ENCODE measurements at regions not wholly inside any gene's neighbourhood (a gene's known extent, or its start where the extent isn't known, plus 50 kb on each side); places are given as distances from the start of the nearest gene placed in this dataset.

DNA sequence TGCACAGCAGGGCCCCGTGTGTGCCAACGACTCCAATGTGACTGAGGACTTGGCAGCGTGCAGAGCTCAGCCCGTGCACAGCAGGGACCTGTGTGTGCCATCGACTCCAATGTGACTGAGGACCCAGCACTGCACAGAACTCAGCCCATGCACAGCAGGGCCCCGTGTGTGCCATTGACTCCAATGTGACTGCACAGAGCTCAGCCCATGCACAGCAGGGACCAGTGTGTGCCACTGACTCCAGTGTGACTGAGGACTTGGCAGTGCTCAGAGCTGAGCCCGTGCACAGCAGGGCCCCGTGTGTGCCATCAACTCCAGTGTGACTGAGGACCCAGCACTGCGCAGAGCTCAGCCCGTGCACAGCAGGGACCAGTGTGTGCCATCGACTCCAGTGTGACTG, 347.8 kb upstream of the B3GAT1 start:
- DNase-seq = no peak

DNA sequence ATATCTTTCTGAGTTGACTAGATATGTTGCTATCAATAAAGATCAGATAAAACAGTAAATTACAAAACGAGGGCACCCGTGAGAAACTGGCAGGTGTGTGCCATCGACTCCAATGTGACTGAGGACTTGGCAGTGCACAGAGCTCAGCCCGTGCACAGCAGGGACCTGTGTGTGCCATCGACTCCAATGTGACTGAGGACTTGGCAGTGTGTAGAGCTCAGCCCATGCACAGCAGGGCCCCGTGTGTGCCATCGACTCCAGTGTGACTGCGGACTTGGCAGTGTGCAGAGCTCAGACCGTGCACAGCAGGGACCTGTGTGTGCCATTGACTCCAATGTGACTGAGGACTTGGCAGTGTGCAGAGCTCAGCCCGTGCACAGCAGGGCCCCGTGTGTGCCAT, 347.2 kb upstream of the B3GAT1 start:
- no peak for DNase-seq

DNA sequence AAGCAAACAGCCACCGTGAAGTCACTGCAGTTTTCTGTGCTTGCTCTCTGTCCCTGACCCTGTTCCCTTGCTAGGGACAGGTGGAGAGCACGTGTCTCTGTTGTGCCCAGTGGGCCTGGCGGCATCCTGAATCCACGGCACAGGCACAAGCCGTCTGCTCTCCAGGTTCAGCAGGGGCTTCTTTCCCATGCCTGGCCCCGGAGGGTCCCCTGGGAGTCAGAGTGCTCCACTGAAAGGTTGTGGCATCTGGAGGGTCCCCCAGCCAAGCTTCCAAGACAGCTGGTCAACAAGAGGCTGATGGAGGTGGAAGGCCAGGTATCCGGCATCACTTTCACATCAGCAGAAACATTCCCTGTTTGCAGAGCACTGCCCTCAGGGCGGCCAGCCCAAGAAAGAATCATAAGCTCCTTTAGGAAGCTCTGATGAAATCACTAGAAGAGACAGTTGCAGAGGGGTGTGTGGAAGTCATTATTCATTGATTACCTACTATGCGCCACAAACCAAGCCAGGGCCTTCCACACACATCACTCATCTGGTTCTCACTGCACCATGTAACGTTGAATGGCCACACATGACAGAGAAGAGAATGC, 346.4 kb upstream of the B3GAT1 start:
- no peak for DNase-seq

DNA sequence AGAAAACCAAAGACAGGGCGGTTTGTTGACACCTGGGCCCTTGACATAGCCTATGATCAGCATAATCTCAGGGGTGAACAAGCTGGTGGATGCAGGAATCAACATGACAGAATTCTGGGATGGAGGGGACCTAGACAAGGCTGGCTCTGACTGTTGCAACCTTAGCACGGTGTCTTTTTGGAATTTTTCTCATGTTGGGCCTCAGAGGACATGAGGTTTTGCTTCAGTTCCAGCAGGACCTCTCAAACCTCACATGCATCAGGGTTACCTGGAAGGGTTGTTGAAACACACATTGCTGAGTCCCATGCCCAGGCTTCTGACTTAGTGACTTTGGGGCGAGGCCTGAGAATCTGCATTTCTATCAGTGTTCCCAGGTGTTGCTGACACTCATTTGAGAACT, 345.6 kb upstream of the B3GAT1 start:
- no peak for DNase-seq

DNA sequence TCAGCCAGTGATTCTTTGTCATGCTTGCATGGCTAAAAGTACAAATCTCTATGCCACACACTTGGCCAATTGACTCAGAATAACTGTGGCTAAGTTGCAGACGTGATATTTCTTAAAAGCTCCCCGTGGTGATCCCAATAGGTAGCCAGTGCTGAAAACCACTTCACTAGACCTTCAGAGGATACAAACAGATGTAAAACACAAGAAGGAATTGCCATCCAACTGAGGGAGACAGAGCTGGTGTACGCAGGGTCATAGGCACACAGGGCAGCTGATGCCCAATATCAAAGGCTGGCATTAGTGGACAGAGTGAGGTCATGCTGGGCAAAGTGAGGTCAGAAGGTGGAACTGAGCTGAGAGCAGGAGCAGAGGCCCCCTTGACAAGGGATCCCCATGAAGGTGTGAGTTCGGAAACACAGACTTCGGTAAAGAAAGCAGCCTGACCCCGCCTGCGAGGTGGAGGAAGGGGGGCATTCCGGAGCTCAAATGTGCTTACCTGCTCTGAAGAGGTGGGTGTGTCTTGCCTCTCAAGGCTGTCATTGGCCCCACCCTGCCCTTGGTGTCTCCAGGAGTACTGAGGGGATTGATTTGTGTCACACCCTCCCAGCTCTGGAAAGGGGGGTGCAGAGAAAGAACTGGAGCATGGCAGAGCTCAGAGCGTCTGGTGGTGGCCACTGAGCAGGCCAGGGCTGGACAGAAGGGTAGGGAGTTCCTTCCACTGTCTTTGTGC, 344.9 kb upstream of the B3GAT1 start:
- no peak for DNase-seq

DNA sequence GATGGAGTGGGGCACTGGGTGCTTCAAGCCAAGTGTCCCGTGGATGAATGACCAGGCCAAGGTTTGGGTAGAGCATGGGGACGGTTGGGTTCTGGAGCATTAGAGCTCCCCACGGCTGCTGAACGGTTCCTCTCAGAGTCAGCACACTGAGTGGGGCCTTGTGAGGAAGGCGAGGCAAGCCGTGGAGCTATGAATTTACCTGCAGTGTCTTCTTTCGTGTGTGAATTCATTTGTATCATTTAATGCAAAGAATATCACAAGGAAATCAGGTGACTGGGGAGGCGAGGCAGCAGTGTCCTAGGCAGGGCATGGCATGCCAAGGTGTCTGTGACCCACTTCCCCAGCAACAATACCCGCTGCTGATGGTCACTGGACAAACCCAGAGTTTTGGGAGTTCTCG, 343.5 kb upstream of the B3GAT1 start:
- no peak for DNase-seq

DNA sequence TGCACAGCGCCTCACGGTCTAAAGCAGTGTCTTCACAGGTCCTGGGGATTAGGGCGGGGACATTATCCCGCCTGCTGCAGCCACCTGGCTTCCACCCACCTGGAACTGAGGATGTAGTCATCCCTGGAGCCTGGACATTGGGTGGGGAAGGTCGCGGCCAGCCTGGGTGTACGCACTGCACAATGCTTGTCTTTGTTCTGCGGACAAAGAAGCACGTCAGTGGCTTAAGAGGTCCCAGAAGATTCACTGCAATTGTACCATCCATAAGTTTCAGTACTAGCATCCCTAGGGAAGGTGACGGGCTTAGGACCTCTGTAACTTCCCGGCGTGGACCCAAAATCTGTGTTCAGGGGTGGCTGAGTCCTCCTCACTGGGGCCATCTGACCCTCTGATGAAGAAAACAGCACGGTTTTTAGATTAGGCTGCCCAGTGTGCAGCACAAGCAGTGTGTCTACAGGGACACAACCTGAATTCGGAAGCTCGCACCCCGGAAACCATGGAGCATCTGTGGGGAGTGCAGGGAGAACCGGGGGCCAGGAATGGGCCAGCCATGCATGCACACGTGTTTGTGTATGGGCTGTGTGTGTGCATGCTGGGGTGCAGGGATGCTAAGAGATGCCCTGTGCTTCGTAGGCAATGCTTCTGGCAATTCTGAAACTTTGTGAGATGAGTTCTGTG, 342.6 kb upstream of the B3GAT1 start:
- no peak for DNase-seq

DNA sequence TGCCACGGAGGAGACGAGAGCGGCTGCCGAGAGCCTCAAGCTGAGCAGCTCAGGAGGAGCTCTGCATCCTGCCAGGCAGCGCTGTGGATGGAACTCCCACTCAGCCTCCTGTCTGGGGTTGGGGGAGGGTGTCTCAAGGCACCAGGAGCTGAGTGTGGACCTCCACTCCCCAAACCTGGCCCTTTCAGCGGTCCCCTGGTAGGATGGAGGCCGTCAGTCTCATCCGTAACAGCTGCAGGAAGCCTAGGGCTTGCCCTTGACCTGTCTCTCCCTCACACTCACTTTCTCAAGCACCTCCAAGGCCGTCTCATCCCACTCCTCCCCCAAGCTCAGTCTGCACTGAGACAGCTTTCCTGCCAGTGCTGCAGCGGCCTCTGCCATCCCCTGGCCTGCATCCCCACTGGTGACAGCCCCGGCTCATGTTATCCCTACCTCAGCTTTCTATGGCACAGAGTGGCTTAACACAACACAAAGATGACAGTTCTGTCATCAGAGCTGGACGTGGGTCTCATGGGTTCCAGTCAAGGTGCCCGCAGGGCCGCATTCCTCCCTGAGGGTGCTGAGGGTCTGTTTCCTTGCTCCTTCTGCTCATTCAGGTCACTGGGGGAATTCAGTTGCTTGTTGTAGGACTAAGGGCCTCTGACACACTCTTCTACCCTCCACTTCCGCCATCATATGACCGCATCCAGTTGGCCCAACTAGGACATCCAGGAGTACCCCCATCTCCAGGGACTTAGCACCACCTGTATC, 341.9 kb upstream of the B3GAT1 start:
- no peak for DNase-seq

DNA sequence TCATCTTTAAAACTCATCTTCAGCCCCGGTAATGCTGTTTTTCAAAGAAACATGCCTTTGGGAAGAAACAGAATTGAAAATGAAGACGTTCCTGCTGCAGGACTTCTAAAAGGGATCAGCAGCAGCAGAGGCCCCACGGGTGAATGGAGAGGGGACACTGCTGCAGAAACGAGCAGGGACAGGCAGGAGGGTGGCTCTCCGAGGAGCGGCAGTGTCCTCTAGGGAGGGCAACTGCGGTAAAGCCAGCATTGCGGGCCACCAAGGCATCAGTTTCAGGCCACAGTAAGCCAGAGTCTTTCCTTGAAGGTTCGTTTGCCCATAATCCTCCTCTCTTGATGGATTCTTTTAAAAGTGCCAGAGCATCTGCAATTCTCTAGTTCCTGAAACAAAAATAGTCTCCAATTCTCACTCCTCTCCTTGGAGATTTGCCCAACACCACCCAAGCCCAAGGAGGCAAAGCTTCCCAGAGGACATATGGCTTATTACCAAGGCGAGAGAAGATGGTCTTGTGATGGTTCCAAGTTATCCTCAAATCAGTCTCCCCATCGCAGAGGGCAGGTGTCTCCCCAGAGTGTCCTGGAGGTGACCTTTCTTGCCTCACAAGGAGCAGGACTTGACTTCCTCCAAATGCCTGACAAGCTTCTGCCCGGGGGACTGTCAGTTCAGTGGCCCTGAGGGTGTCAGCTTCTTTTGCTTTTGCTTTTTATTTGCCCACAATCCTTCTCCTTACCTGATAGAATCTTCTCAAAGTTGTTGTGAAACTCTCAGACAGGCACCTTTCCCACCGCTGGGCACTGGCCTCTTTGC, 341.1 kb upstream of the B3GAT1 start:
- no peak for DNase-seq

DNA sequence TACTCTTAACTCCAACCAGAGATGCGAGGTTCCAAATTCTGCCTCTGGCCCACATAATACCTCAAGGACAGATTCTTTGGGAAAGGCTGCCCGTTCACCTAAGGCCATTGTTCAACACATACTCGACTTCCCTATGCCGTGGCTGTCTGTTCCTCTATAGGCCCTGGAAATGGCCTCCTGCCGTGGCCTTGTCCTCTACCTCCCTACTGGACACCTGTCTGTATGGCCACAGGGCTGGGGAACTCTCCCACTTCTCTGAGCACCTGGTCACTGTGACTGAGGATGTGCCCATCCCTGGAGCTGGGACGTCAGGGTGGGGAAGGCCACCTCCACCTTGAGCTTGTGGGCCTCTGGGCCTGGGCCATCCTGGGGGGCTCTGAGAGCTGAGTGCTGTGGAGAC, 340.5 kb upstream of the B3GAT1 start:
- DNase-seq = no peak

DNA sequence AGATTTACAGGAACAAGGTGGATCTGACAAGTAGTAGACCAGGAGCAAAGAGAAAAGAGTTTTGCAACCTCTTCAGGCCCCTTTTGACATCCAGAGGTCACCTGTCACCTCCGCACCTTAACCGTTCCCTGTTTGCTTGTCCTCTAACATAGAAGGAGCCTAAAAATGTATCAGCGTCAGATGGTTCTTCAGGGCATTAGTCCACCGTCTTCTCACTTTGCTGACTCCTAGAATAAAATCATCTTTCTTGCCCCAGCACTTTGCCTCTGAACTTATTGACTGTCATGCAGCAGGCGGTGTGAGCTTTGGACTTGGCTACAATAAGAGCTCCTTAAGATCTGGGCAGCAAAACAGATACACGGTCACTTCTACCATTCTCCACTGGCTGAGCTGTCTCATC, 339.7 kb upstream of the B3GAT1 start:
- DNase-seq = no peak

DNA sequence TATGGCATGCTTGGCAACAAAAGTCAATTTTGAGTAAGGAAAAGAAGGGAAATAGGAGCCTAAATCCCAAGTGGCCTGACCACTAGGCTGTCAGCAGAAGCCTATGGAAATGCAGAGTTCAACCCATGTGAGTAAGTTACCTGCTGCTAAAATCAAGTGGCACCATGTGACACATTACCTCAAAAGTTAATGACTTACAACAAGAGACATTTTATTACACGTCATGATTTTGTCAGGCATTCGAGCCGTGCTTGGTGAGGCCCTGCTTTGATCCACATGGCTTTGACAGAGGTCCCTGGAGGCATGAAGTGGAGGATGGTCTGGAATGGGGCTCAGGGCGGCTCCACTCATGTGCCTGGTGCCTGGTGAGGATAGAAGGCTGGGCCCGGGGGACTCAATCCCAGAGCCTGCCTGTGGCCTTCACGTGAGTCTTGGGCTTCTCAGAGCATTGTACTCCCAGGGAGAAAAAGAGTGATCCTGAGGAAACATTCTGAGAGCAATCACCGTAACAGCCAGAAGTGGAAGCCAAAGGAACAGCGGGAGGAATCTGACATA, 339.1 kb upstream of the B3GAT1 start:
- no peak for DNase-seq

DNA sequence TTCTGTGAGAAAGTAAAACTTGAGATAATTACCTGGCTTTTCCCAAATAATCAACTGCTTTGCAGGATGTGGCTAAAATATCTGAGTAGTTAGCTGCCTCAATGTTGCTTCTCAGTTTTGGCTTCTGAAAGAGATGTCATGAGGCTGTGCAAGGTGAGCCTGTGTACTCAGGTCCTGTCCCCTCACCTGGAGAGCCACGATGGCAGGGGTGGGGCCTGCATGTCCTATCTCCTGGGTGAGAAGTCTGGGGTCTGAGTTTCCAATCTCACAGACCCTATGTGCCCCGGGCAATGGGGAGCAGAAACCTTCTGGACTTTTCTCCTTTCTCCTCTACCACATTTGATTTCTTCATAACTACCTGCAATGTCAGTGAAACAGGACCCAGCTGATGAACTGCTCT, 338.6 kb upstream of the B3GAT1 start:
- no peak for DNase-seq

DNA sequence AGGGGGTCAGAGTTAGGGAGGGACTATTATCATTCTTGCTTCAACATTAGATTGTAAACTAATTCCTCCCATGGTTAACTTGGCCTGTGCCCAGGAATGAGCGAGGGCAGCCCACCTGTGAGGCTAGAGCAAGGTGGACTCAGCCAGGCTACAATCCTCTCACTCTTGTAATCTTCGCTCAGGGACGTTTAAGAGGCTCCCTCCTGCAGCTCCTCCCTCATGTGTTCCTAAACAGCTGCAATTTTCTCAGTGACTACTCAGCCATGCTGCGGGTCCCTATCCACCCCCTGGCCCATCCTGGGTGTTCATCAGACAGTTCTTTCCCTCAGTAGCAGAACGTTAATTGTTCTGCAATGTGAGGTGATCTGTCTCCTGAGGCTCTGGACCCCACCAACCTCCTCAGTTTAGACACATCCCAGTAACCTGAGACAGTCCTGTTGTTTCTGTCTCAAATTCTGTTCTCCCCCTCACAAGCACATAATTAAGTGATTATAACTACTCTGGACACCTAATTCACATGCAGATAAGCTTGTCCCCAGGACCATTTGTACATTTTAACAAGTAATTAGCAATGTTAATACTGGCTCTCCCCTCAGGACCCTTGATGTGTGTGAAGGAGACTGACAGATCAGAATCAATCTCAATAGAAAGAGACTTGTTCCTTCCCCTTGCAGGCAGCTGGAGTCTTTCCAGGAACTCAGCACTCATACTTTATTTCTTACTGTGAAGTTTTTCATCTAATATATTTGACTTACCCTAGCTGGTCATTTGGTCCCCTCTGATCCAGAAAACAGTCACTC, 337.2 kb upstream of the B3GAT1 start:
- no peak for DNase-seq

DNA sequence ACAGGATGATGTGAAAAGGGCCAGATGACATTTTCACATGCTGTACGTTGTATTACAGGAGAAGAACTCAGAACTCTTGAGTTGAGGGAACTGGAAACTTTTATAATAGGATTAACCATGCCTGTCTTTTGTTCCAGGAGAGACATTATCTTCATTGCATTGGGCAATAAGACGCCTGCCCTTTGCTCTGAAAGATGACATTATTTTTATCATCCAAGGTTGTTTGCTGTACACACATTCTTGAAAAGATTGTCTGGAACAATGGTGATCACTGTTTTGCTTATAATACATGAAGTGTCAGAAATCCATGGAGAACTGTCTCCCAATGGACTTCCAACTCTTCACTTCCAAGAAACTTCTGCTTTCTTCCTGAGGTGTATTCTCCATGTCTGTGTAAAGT, 334.6 kb upstream of the B3GAT1 start:
- DNase-seq = no peak

DNA sequence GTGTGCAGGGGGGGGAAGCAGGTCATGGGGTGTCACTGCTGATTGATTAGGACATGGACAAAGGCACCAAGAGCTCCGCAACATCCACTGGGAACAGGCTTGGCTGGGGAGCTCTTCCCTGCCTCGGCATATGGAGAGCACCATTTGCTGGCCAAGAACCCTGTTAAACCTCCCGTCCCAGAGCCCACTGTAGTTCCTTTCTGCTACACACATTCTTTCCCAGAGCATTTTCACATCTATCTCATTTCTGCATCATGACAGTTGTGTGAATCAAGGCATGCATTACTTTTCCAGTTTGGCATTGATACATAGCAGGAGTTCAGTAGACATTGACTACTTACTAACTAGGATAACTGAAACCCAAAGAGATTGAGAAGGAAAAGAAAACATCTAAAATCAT, 333.4 kb upstream of the B3GAT1 start:
- no peak for DNase-seq

DNA sequence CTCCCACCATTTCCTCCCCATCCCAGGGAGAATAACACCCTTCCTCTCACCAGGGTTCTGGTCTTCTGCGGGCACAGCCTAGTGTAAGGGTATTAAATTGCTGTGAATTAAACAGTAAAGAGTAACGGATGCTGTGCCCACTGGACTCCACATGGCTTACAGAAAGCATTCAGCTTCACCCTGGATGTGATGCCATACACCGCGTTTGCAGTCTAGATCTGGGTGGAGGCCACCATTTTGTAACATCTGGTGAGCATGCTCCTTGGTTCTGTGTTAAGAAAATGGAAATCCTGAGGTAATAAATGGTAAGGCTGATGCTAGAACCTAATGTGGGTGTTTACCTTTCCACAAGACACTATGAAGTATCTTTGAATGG, 331.8 kb upstream of the B3GAT1 start:
- DNase-seq = no peak

DNA sequence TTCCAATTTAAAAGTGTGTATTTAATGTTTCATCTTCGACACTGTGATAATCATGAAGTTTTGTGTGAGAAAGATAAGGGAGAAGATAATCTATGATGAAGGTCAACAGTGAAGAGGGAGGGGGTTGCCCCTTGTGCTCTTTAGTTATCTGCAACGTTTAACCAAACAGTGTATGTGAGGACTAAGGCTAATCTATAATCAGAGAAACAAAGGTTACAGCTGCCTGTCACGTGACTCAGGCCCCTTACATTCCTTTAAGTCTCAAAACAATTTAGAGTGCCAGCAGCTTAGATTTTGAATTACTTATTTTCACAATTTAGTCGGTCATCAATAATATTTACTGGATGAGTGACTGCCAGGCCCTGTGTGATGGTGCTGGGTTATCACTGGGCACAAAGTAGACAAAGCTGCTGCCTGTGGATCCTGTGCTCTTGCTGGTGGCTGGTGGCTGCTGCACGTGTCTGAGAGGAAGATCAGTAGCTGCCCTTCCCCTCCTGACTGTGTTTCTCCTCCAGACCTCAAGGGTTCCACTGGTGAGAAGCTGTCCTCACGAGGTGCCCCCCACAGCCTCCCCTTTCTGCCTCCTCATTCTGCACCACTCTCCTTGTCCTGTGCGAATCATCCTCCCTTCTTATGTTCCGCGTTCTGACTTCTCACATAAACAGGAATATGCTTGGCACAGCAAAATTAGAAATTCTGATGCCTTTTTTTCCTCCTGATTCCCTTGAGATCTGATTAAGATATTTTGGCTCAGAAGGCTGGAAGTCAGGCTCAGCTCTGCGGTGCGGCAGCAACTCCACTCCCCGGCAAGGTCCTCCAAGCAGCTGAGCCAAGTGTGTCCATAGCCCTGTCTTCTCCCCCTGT, 331.1 kb upstream of the B3GAT1 start:
- DNase-seq = no peak

DNA sequence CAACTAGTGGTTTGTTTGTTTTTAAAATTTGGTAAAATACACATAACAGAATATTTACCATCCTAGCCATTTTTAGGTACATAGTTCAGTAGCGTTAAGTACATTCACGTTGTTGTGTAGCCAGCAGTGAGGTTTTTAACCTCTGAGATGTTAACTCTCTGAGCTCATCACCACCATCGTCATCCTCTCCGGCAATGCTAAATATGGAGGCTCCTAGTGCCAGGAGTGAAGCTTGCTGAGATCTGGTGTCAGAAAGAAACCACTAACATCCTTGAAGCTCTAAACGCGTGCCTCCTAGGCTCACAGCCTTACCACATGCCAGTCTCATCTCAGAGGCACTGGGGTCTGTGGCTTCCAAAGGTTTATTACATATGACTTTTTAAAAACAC, 330.2 kb upstream of the B3GAT1 start:
- DNase-seq = no peak

DNA sequence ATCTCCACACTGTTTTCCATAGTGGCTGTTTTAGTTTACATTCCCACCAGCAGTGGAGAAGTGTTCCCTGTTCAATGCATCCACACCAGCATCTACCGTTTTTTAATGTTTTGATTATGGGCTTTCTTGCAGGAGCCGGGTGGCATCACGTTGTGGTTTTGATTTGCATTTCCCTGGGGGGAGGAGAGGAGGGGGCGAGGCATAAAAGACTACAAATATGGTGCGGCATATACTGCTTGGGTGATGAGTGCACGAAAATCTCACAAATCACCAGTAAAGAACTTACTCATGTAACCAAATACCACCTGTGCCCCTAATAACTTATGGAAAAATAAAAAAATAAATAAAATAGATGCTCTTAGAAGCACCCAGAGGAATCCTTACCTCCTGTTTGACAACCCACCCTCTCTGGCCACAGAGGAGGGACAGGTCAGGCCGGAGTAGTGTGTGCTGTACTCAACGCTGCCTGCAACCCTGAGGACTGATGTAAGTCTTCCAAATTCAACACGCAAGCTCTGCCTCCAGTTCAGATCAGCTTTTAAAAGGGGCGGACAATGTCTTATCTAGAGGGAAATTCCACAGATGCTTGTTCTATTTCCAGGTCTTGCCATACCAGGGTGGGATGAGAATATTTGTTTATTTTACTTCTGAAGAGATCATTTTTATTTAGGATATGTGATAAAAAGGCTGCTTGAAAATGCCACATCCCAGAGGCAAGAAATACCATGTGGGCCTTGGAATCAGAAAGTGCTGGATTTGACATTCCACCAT, 329.6 kb upstream of the B3GAT1 start:
- DNase-seq = no peak

Measured in stimulated activated CD4-positive, alpha-beta T cell treated with anti-CD3 and anti-CD28 coated beads, Interleukin-15, amount 100 ng/mL, for 24 hours (primary cell).